Mesendoderm (in vitro differentiated cells): ENCODE measurements at regions not wholly inside any gene's neighbourhood (a gene's known extent, or its start where the extent isn't known, plus 50 kb on each side); places are given as distances from the start of the nearest gene placed in this dataset.

Experiments
- DNase-seq: peaks from one replicate; pipeline ENCODE4 v3.0.0; 2013
- H2AK5ac ChIP-seq: 2 replicates; pipeline ENCODE4 v1.6.1; 2013; ENCODE audit warnings: low read length, inconsistent platforms
- H2BK120ac ChIP-seq: 2 replicates; pipeline ENCODE4 v1.6.1; 2013; ENCODE audit warnings: low read depth, mild to moderate bottlenecking, low read length, moderate library complexity, mixed read lengths
- H2BK15ac ChIP-seq: replicated peaks from 2 replicates; pipeline ENCODE4 v1.6.1; 2013; ENCODE audit warnings: low read depth, mild to moderate bottlenecking, moderate library complexity
- H2BK5ac ChIP-seq: 2 replicates; pipeline ENCODE4 v1.6.1; 2013; ENCODE audit warnings: low read length, inconsistent platforms
- H3K18ac ChIP-seq: 2 replicates; pipeline ENCODE4 v1.6.1; 2013; ENCODE audit warnings: mild to moderate bottlenecking, low read length, mixed read lengths
- H3K23ac ChIP-seq: one replicate; pipeline ENCODE4 v1.6.1; 2013; ENCODE audit warnings: low read length
- H3K27ac ChIP-seq: 2 replicates; pipeline ENCODE4 v1.5.1; 2013; ENCODE audit warnings: low read depth, mild to moderate bottlenecking, inconsistent platforms, low read length, moderate library complexity
- H3K27me3 ChIP-seq: 2 replicates; pipeline ENCODE4 v1.6.1; 2013; ENCODE audit warnings: low read length, control low read depth, mild to moderate bottlenecking, inconsistent platforms; ENCODE audit not compliant: insufficient read depth, poor library complexity
- H3K36me3 ChIP-seq: 2 replicates; pipeline ENCODE4 v1.6.1; 2013; ENCODE audit warnings: low read length, inconsistent platforms; ENCODE audit not compliant: control insufficient read depth, insufficient read depth
- H3K4ac ChIP-seq: one replicate; pipeline ENCODE4 v1.6.1; 2013; ENCODE audit warnings: low read depth, mild to moderate bottlenecking, low read length, moderate library complexity
- H3K4me1 ChIP-seq: 2 replicates; pipeline ENCODE4 v1.6.1; 2013; ENCODE audit warnings: low read depth, low read length, inconsistent platforms; ENCODE audit not compliant: control insufficient read depth
- H3K4me2 ChIP-seq: 2 replicates; pipeline ENCODE4 v1.6.1; 2013; ENCODE audit warnings: low read length
- H3K4me3 ChIP-seq: 2 replicates; pipeline ENCODE4 v1.5.1; 2013; ENCODE audit warnings: mild to moderate bottlenecking, low read length
- H3K56ac ChIP-seq: one replicate; pipeline ENCODE4 v1.6.1; 2013; ENCODE audit warnings: low read length
- H3K79me1 ChIP-seq: 2 replicates; pipeline ENCODE4 v1.6.1; 2013; ENCODE audit warnings: low read length, inconsistent platforms
- H3K79me2 ChIP-seq: 2 replicates; pipeline ENCODE4 v1.6.1; 2013; ENCODE audit warnings: mild to moderate bottlenecking, low read length; ENCODE audit not compliant: control insufficient read depth, insufficient read depth
- H3K9ac ChIP-seq: 2 replicates; pipeline ENCODE4 v1.6.1; 2013; ENCODE audit warnings: low read length, inconsistent platforms
- H4K5ac ChIP-seq: one replicate; pipeline ENCODE4 v1.6.1; 2013; ENCODE audit warnings: low read length
- H4K8ac ChIP-seq: one replicate; pipeline ENCODE4 v1.6.1; 2013; ENCODE audit warnings: low read depth, mild to moderate bottlenecking, control low read depth, low read length, moderate library complexity
- WGBS: extraction: QIAGEN DNeasy Blood & Tissue Kit; methylation state at CpG from one replicate; pipeline ENCODE4 v1.1.7; 2013; ENCODE audit warnings: low lambda C conversion rate, missing lambda C conversion rate; ENCODE audit not compliant: insufficient coverage; ENCODE audit errors: extremely low coverage; 5-methylcytosine and 5-hydroxymethylcytosine counted together

DNA sequence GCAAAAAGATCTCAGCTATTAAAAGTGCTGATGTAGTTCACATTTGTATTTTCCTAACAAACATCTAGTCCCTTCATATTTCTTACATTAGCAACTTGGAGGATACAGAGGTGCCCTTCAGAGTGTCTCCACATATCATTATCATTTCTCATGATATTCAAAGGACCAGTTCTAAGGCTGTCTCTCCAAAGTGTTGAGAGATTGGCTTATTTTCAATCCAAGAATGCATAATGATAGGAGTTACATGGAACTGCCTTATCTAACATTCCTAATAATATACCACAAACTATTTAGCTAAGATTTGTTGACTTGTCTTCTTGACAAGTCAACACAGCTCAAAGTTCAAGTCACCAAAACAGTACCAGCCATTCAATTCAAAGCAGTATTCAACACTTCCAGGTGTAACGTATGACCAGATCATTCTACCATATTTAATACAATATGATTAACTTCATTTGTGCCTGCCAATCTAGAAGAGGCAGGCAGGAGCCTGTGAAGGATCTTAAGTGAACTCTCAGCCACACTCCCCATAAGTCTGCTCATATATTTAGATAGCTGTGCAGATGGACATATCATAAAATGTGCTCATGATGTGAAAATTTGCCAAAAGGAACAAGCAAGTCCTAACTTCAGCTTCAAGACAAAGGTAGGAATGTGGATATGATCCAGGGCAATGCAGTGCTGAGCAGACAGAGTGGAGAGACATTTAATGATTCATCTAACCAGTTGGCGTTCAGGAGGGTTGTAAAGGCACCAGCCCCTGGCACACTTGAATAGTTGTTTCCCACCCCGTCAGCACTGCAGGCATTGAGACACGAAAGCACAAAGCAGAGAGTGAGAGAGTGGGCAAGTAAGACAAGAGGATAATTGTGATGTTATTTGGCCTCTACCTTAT lies 108.3 kb downstream of the MTERF1 start:
- WGBS = no CpG with 5 or more reads among the region's 4 CpGs
- no peak overlapping the region for H3K9ac ChIP-seq
- H3K27me3 ChIP-seq = no peaks in the 10 kb centered on the region
- H4K5ac ChIP-seq = no peak overlapping the region
- H3K4me1 ChIP-seq = no peaks in the 10 kb centered on the region
- no peaks in the 10 kb centered on the region for H3K36me3 ChIP-seq
- no peak overlapping the region for H3K23ac ChIP-seq
- DNase-seq = no peak
- no peak overlapping the region for H4K8ac ChIP-seq
- no peak overlapping the region for H3K4ac ChIP-seq
- no peaks in the 10 kb centered on the region for H3K79me1 ChIP-seq
- H3K18ac ChIP-seq = no peak overlapping the region
- no peak overlapping the region for H2BK5ac ChIP-seq
- H3K27ac ChIP-seq = no peak overlapping the region
- no peak overlapping the region for H3K4me3 ChIP-seq
- H3K79me2 ChIP-seq = no peaks in the 10 kb centered on the region
- no peak overlapping the region for H3K4me2 ChIP-seq
- H2BK120ac ChIP-seq = no peak overlapping the region
- no peak overlapping the region for H2AK5ac ChIP-seq
- no peak overlapping the region for H2BK15ac ChIP-seq
- H3K56ac ChIP-seq = no peak overlapping the region

DNA sequence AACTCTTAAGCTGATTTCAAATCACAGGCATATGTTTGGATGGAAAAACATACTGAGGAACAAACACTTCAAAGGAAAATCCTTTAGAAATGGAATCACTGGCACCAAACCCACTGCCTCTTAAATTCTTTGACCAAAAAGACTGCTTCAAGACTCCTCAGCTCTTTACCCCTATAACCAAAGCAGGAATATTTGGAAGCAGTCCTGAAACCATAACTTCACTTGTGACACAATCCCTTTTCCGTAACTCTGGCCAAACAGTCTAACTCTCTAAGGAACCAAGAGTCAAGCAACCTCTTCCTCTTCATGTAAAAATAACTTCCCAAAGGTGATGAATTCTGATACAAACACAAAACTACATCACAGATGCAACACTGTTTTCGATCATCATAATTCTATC lies 104.3 kb downstream of the MTERF1 start:
- Histone ChIP-seq H2AK5ac (no peak overlapping the region), H4K8ac (no peak overlapping the region), H3K4me2 (no peak overlapping the region), H3K18ac (no peak overlapping the region), H3K27me3 (no peaks in the 10 kb centered on the region), H2BK120ac (no peak overlapping the region), H3K27ac (no peak overlapping the region), H3K9ac (no peak overlapping the region), H3K4me1 (no peaks in the 10 kb centered on the region), H2BK5ac (no peak overlapping the region), H3K79me1 (no peaks in the 10 kb centered on the region), H3K56ac (no peak overlapping the region), H3K23ac (no peak overlapping the region), H3K4me3 (no peak overlapping the region), H2BK15ac (no peak overlapping the region), H4K5ac (no peak overlapping the region), H3K36me3 (no peaks in the 10 kb centered on the region), H3K79me2 (no peaks in the 10 kb centered on the region), H3K4ac (no peak overlapping the region)
- no CpG with 5 or more reads among the region's 2 CpGs for WGBS
- DNase-seq = no peak

DNA sequence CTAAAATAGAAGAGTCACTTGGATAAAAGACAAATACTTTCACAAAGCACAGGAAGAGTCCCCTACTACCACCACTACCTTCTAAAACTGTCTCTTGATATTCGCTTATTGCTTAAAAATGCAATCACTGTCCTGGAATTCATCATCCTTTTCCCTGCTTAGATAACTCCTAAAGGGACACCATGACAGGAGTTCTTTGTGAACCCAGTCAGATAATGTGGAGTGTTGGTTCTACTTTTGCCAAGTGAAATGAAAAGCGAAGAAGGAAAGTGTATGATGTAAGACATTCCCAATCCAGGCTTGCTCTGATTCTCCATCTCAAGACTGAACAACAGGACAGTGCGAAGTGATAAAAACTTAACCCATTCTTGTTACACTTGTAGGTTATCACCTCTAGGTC lies 103.0 kb downstream of the MTERF1 start:
- no peak overlapping the region for H2AK5ac ChIP-seq
- no peaks in the 10 kb centered on the region for H3K79me1 ChIP-seq
- H3K4me2 ChIP-seq = no peak overlapping the region
- no peak overlapping the region for H3K27ac ChIP-seq
- H2BK120ac ChIP-seq = no peak overlapping the region
- H4K5ac ChIP-seq = no peak overlapping the region
- no peak overlapping the region for H3K56ac ChIP-seq
- no peak overlapping the region for H2BK15ac ChIP-seq
- no peaks in the 10 kb centered on the region for H3K36me3 ChIP-seq
- no peak overlapping the region for H3K4ac ChIP-seq
- H3K23ac ChIP-seq = no peak overlapping the region
- H3K79me2 ChIP-seq = no peaks in the 10 kb centered on the region
- H3K27me3 ChIP-seq = no peaks in the 10 kb centered on the region
- WGBS = no CpG with 5 or more reads among the region's 3 CpGs
- no peaks in the 10 kb centered on the region for H3K4me1 ChIP-seq
- H3K9ac ChIP-seq = no peak overlapping the region
- DNase-seq = no peak
- H3K4me3 ChIP-seq = no peak overlapping the region
- H4K8ac ChIP-seq = no peak overlapping the region
- no peak overlapping the region for H3K18ac ChIP-seq
- H2BK5ac ChIP-seq = no peak overlapping the region

DNA sequence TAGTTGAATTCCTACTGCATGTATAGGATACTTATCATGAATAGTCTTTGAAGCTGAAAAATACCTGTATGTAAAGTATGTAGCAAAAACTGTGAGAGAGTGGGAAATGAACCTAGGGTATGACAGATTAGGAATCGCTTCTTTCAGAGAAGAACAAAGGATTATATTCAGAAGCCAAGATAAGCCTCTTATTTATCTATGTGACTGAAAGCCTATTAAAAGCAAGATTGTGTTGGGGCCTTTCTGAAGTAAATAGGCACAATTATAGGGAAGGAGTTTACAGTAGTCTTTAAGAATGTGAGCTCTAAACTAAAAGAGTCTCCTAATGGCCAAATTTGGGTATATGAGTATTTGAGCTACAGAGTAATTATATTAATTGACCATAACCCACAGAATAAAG lies 102.1 kb downstream of the MTERF1 start:
- H2AK5ac ChIP-seq = no peak overlapping the region
- H3K4me1 ChIP-seq = no peaks in the 10 kb centered on the region
- H3K79me1 ChIP-seq = no peaks in the 10 kb centered on the region
- H3K4me3 ChIP-seq = no peak overlapping the region
- H4K5ac ChIP-seq = no peak overlapping the region
- no peak overlapping the region for H3K18ac ChIP-seq
- H3K4me2 ChIP-seq = no peak overlapping the region
- H3K56ac ChIP-seq = no peak overlapping the region
- DNase-seq = peak; percentile 59
- H3K9ac ChIP-seq = no peak overlapping the region
- H4K8ac ChIP-seq = no peak overlapping the region
- no peaks in the 10 kb centered on the region for H3K79me2 ChIP-seq
- H3K27ac ChIP-seq = no peak overlapping the region
- no peaks in the 10 kb centered on the region for H3K36me3 ChIP-seq
- no peak overlapping the region for H3K23ac ChIP-seq
- H2BK15ac ChIP-seq = no peak overlapping the region
- no peak overlapping the region for H3K4ac ChIP-seq
- no peaks in the 10 kb centered on the region for H3K27me3 ChIP-seq
- H2BK5ac ChIP-seq = no peak overlapping the region
- no CpG with 5 or more reads among the region's 1 CpG for WGBS
- H2BK120ac ChIP-seq = no peak overlapping the region

DNA sequence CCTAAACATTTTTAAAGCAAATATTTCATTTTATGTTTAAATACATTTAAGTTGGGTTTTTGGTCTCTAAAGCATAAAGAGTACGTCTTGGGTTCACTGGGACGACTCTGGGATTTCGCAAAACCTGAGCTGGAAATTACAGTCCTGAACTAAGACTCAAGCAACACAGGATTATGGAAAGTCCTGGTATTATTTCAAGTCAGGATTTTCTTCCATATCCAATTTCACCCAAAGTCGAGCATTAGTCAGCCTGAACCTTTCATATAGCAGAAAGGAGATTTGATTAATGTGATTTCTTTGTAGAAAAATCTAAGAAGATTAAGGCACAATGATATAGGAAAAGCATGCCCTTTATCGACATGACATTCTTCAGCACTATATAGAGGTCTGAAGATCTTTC lies 100.0 kb downstream of the MTERF1 start:
- Histone ChIP-seq H3K4me3 (no peak overlapping the region), H3K79me1 (no peaks in the 10 kb centered on the region), H3K4ac (no peak overlapping the region), H3K4me1 (no peaks in the 10 kb centered on the region), H3K27me3 (no peaks in the 10 kb centered on the region), H3K27ac (no peak overlapping the region), H3K9ac (no peak overlapping the region), H3K18ac (no peak overlapping the region), H3K4me2 (no peak overlapping the region), H3K36me3 (no peaks in the 10 kb centered on the region), H2AK5ac (no peak overlapping the region), H4K5ac (no peak overlapping the region), H3K23ac (no peak overlapping the region), H2BK15ac (no peak overlapping the region), H3K79me2 (no peaks in the 10 kb centered on the region), H3K56ac (no peak overlapping the region), H2BK120ac (no peak overlapping the region), H2BK5ac (no peak overlapping the region), H4K8ac (no peak overlapping the region)
- no CpG with 5 or more reads among the region's 5 CpGs for WGBS
- DNase-seq = no peak

DNA sequence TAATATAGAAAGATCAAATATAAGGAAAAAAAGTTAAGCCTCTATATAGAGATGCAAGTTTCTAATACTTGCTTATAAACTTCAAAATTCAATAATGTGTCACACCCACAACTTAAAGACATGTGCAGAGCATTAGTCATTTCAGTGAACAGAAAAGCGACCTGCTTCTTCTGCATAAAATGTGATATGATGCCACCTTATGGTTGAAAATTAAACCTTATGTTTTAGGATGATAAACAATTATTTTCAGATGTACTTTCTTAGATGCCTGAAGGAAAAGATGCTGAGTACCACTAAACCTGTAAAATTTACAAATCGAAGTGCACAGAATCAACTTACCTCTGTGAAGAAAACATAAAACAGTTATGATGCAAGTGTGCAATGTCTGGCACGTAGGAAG lies 96.0 kb downstream of the MTERF1 start:
- Histone ChIP-seq H3K4me1 (no peaks in the 10 kb centered on the region), H3K23ac (no peak overlapping the region), H3K56ac (no peak overlapping the region), H3K9ac (no peak overlapping the region), H2BK15ac (no peak overlapping the region), H3K27ac (no peak overlapping the region), H2BK120ac (no peak overlapping the region), H2BK5ac (no peak overlapping the region), H3K4ac (no peak overlapping the region), H3K4me3 (no peak overlapping the region), H4K8ac (no peak overlapping the region), H4K5ac (no peak overlapping the region), H3K79me2 (no peaks in the 10 kb centered on the region), H3K4me2 (no peak overlapping the region), H3K79me1 (no peaks in the 10 kb centered on the region), H2AK5ac (no peak overlapping the region), H3K36me3 (no peaks in the 10 kb centered on the region), H3K18ac (no peak overlapping the region), H3K27me3 (no peaks in the 10 kb centered on the region)
- no peak for DNase-seq
- no CpG with 5 or more reads among the region's 3 CpGs for WGBS
